NB4 (cell line): ENCODE measurements at regions not wholly inside any gene's neighbourhood (a gene's known extent, or its start where the extent isn't known, plus 50 kb on each side); places are given as distances from the start of the nearest gene placed in this dataset.

Experiments used
- DNase-seq: peaks from one replicate; pipeline ENCODE4 v3.0.0; 2010; ENCODE audit warnings: low read depth
- H3K4me3 ChIP-seq: one replicate; pipeline ENCODE4 v1.5.1; 2011; ENCODE audit warnings: mild to moderate bottlenecking, low read depth, low read length, moderate library complexity
- CTCF ChIP-seq: IDR thresholded peaks from one replicate; pipeline ENCODE4 v1.5.1; 2012; ENCODE audit warnings: low read depth, low read length
- MAX ChIP-seq: IDR thresholded peaks from 2 replicates; pipeline ENCODE4 v1.6.1; 2011; ENCODE audit warnings: low read depth, low read length
- MYC ChIP-seq: IDR thresholded peaks from 2 replicates; pipeline ENCODE4 v1.6.1; 2011; ENCODE audit warnings: low read depth, low read length
- POLR2A ChIP-seq: IDR thresholded peaks from 2 replicates; pipeline ENCODE4 v1.6.1; 2011; ENCODE audit warnings: mild to moderate bottlenecking; ENCODE audit not compliant: insufficient read length; ENCODE audit errors: extremely low read depth

- no peak for TF ChIP-seq MAX
- no peak for TF ChIP-seq CTCF
- H3K4me3 ChIP-seq = no peak overlapping the region
- no peak for DNase-seq
These were observed 170.9 kb downstream of the SEC61B start for GRCh38 chr9:99392986-99393385.

- no peak for DNase-seq
- TF ChIP-seq POLR2A (no peak), MYC (no peak), CTCF (no peak), MAX (no peak)
- H3K4me3 ChIP-seq = no peak overlapping the region
These were observed 171.9 kb downstream of the SEC61B start for GRCh38 chr9:99393993-99394392.

GRCh38 chr9:99398241-99398640 lies 176.2 kb downstream of the SEC61B start:
- H3K4me3 ChIP-seq = no peak overlapping the region
- no peak for TF ChIP-seq CTCF
- TF ChIP-seq MYC = no peak
- no peak for TF ChIP-seq POLR2A
- no peak for TF ChIP-seq MAX
- no peak for DNase-seq

GRCh38 chr9:99399474-99399873 lies 177.4 kb downstream of the SEC61B start:
- DNase-seq = no peak
- no peak overlapping the region for H3K4me3 ChIP-seq
- TF ChIP-seq MYC (no peak), POLR2A (no peak), CTCF (no peak), MAX (no peak)

GRCh38 chr9:99400184-99400731 lies 178.2 kb downstream of the SEC61B start:
- no peak for TF ChIP-seq MAX
- TF ChIP-seq MYC = no peak
- no peak for TF ChIP-seq POLR2A
- TF ChIP-seq CTCF = no peak
- no peak for DNase-seq
- H3K4me3 ChIP-seq = no peak overlapping the region
